ENCODE measurements at regions not wholly inside any gene's neighbourhood (a gene's known extent, or its start where the extent isn't known, plus 50 kb on each side); places are given as distances from the start of the nearest gene placed in this dataset.

- H3K27me3 ChIP-seq: no peaks in the 10 kb centered on the region
- no peaks in the 10 kb centered on the region for H3K9me3 ChIP-seq
- no peak for DNase-seq (ENCODE audit: low spot score in 2 of 2)
- H3K27ac ChIP-seq: no peak overlapping the region
- 80 to 88% methylated on average over 21 to 24 of the region's 25 CpGs for WGBS, 2 donors
- H3K4me3 ChIP-seq: no peak overlapping the region
- H3K36me3 ChIP-seq: no peaks in the 10 kb centered on the region
- no peaks in the 10 kb centered on the region for H3K4me1 ChIP-seq
- TF ChIP-seq EP300 (IDR thresholded peaks at IDR 0.05) (no peak), POLR2A (IDR thresholded peaks at IDR 0.05) (no peak), CTCF (IDR thresholded peaks at IDR 0.05) (no peak)
These were observed 1420.7 kb downstream of the TBC1D22A start for GRCh38 chr22:48182846-48183805.

GRCh38 chr22:48182031-48182430 is 1419.6 kb downstream of the TBC1D22A start:
- Histone ChIP-seq H3K27ac (no peak overlapping the region), H3K27me3 (no peaks in the 10 kb centered on the region), H3K9me3 (no peaks in the 10 kb centered on the region), H3K4me3 (no peak overlapping the region), H3K4me1 (no peaks in the 10 kb centered on the region), H3K36me3 (no peaks in the 10 kb centered on the region)
- WGBS, 2 donors: 68 to 82% methylated on average over 5 of the region's 5 CpGs
- TF ChIP-seq EP300 (IDR thresholded peaks at IDR 0.05) (no peak), POLR2A (IDR thresholded peaks at IDR 0.05) (no peak), CTCF (IDR thresholded peaks at IDR 0.05) (no peak)
- DNase-seq (ENCODE audit: low spot score in 2 of 2): no peak

- 83 to 84% methylated on average over 18 of the region's 18 CpGs for WGBS, 2 donors
- Histone ChIP-seq H3K9me3 (no peaks in the 10 kb centered on the region), H3K4me3 (no peak overlapping the region), H3K27ac (no peak overlapping the region), H3K36me3 (no peaks in the 10 kb centered on the region), H3K4me1 (no peaks in the 10 kb centered on the region), H3K27me3 (no peaks in the 10 kb centered on the region)
- no peak for TF ChIP-seq CTCF (IDR thresholded peaks at IDR 0.05)
- TF ChIP-seq EP300 (IDR thresholded peaks at IDR 0.05): no peak
- TF ChIP-seq POLR2A (IDR thresholded peaks at IDR 0.05): no peak
- DNase-seq (ENCODE audit: low spot score in 2 of 2): no peak
These were observed 1419.0 kb downstream of the TBC1D22A start for GRCh38 chr22:48181263-48181955.

GRCh38 chr22:48180631-48181030 is 1418.2 kb downstream of the TBC1D22A start:
- no peak for DNase-seq (ENCODE audit: low spot score in 2 of 2)
- 61 to 86% methylated on average over 3 to 4 of the region's 4 CpGs for WGBS, 2 donors
- TF ChIP-seq CTCF (IDR thresholded peaks at IDR 0.05) (no peak), EP300 (IDR thresholded peaks at IDR 0.05) (no peak), POLR2A (IDR thresholded peaks at IDR 0.05) (no peak)
- H3K4me3 ChIP-seq: no peak overlapping the region
- H3K9me3 ChIP-seq: no peaks in the 10 kb centered on the region
- no peaks in the 10 kb centered on the region for H3K36me3 ChIP-seq
- H3K27me3 ChIP-seq: no peaks in the 10 kb centered on the region
- peak overlapping the region in 1 of 4 donors; percentile 62 for H3K27ac ChIP-seq
- H3K4me1 ChIP-seq: no peaks in the 10 kb centered on the region

All from tibial nerve (tissue), 4 donors.